K562 (cell line): ENCODE measurements at regions not wholly inside any gene's neighbourhood (a gene's known extent, or its start where the extent isn't known, plus 50 kb on each side); places are given as distances from the start of the nearest gene placed in this dataset.

ENCODE experiments used
- DEAF1 ChIP-seq: fragments of 450-650 bp; formaldehyde crosslinking; IDR thresholded peaks from 2 replicates; pipeline ENCODE4 v1.4.0; 2020; ENCODE audit warnings: mild to moderate bottlenecking, moderate library complexity
- ID3 ChIP-seq, 2 experiments: fragments of 250-450 bp in 1 of 2; fragments of 450-650 bp in 1 of 2; sonication (Bioruptor Pico) in 1 of 2; IDR thresholded peaks; 2 replicates each; pipeline versions ENCODE4 v1.6.1 to v1.8.0; 2016 to 2021; ENCODE audit warnings: mild to moderate bottlenecking in 2 of 2, moderate library complexity in 2 of 2, missing compliant biosample characterization in 1 of 2, missing genetic modification characterization in 1 of 2
- PRDM10 ChIP-seq: fragments of 450-650 bp; IDR thresholded peaks from 2 replicates; pipeline ENCODE4 v1.6.1; 2018; ENCODE audit not compliant: partially characterized antibody
- USF1 ChIP-seq: sonication (generic); formaldehyde crosslinking; IDR thresholded peaks from 2 replicates; pipeline ENCODE4 v1.9.0; 2022; ENCODE audit warnings: mild to moderate bottlenecking, missing genetic modification reagents
- ZC3H4 ChIP-seq: sonication (generic); formaldehyde crosslinking; IDR thresholded peaks from 2 replicates; pipeline ENCODE4 v1.9.0; 2021; ENCODE audit warnings: missing genetic modification reagents, borderline replicate concordance
- ZKSCAN3 ChIP-seq: fragments of 250-450 bp; sonication (Bioruptor Pico); IDR thresholded peaks from 2 replicates; pipeline ENCODE4 v1.4.0; 2020
- ZNF408 ChIP-seq: fragments of 250-450 bp; sonication (Bioruptor Pico); IDR thresholded peaks from 2 replicates; pipeline ENCODE4 v1.4.0; 2020; ENCODE audit warnings: low read depth, mild to moderate bottlenecking, moderate library complexity

- TF ChIP-seq DEAF1 (no peak), ZC3H4 (CRISPR knock-in tag) (no peak), PRDM10 (no peak), ZKSCAN3 (no peak), ZNF408 (CRISPR knock-in tag) (no peak), ID3 (CRISPR knock-in tag; IDR thresholded peaks at IDR 0.05) (no peak), ID3 (tag; IDR thresholded peaks at IDR 0.05) (no peak), USF1 (no peak)
Measured at GRCh38 chr18:38074298-38074876, 508.8 kb upstream of the CELF4 start (continued).
